GM12864 (cell line): ENCODE measurements at regions not wholly inside any gene's neighbourhood (a gene's known extent, or its start where the extent isn't known, plus 50 kb on each side); places are given as distances from the start of the nearest gene placed in this dataset.
"Not testable (repeated sequence)": the region's sequence is repeated elsewhere in the genome, so short reads cannot be mapped to it uniquely, and the experiment has no call there.

Experiments used
- DNase-seq: peaks from one replicate; pipeline ENCODE4 v3.0.0-alpha.2; 2011; ENCODE audit warnings: low read depth
- H3K4me3 ChIP-seq: 2 replicates; pipeline ENCODE4 v1.5.1; 2011; ENCODE audit warnings: mild to moderate bottlenecking, low read depth, low read length, control low read depth
- TF ChIP-seq, protein P1 (sequence below): IDR thresholded peaks from 2 replicates; pipeline ENCODE4 v1.5.1; 2011; ENCODE audit warnings: low read depth, mild to moderate bottlenecking, moderate library complexity, low read length, control low read depth, inconsistent platforms; ENCODE audit errors: missing control alignments

DNA sequence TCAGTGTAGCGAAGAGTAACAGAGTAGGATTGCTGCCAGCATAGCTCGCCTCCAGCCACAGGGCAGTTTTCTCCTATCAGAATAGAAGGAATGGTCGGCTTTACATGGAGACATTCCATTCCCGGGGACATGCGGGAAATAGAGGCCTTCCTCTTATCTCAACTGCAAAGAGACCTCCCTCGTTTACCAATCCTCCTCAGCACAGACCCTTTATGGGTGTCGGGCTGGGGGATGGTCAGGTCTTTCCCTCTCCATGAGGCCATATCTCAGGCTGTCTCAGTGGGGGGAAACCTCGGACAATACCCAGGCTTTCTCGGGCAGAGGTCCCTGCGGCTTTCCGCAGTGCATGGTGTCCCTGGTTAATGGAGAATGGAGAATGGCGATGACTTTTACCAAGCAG lies 285.0 kb downstream of the ASMT start:
- H3K4me3 ChIP-seq = no peak overlapping the region
- no peak for DNase-seq
- TF ChIP-seq, protein P1, sequence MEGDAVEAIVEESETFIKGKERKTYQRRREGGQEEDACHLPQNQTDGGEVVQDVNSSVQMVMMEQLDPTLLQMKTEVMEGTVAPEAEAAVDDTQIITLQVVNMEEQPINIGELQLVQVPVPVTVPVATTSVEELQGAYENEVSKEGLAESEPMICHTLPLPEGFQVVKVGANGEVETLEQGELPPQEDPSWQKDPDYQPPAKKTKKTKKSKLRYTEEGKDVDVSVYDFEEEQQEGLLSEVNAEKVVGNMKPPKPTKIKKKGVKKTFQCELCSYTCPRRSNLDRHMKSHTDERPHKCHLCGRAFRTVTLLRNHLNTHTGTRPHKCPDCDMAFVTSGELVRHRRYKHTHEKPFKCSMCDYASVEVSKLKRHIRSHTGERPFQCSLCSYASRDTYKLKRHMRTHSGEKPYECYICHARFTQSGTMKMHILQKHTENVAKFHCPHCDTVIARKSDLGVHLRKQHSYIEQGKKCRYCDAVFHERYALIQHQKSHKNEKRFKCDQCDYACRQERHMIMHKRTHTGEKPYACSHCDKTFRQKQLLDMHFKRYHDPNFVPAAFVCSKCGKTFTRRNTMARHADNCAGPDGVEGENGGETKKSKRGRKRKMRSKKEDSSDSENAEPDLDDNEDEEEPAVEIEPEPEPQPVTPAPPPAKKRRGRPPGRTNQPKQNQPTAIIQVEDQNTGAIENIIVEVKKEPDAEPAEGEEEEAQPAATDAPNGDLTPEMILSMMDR = no peak

DNA sequence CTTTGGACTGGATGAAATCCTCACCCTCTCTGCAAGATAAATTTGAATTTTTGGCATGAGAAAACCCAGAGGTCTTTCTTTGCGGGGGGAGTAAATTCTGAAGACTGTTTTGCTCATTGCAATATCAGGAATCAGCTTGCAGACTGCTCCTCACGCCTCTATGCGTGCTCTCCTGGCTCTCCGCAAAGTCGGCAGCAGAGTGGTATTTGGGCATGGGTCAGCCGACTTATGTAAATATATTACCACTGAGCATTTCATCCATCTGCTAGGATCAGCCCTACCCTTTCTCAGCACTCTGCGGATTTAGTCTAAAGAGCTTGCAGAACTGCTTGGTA lies 288.0 kb downstream of the ASMT start:
- no peak overlapping the region for H3K4me3 ChIP-seq
- TF ChIP-seq, protein P1 = no peak
- no peak for DNase-seq

DNA sequence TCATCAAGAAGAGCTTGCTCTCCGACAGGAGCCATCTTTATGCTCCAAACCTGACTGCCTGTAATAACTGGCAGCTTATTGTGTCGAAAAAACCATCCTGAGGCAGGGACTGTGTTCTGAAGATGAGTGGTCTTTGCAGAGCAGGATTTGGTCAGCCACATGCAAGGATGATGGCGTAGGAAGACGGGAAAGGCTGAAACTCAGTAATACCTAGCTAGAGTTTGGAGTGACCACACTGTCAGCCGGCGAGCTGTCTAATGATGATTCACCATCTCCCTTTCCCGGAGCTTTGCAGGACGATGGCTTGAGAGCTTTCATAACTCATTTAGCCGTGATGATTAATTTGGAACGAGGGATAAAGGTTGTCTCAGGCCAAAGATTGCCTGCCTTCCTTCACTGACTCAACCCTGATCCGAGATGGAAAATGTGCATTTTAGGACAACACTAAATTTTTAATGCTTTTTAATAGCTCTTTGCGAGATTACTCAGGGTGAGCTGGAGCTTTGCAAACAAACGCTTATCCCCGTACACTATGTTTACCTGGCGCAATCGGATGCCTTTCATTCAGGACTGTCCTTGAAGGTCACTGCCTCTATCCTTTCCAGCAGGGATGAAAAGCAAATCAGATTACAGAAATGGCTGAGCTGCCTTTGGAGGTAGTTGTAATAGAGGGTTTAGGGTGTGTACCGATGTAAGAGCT lies 288.5 kb downstream of the ASMT start:
- TF ChIP-seq, protein P1 = no peak
- no peak for DNase-seq
- no peak overlapping the region for H3K4me3 ChIP-seq

- no peak overlapping the region for H3K4me3 ChIP-seq
- DNase-seq = no peak
- TF ChIP-seq, protein P1 = no peak
Observed at GRCh38 chrX:1904663-1905218, 289.9 kb downstream of the ASMT start.

DNA sequence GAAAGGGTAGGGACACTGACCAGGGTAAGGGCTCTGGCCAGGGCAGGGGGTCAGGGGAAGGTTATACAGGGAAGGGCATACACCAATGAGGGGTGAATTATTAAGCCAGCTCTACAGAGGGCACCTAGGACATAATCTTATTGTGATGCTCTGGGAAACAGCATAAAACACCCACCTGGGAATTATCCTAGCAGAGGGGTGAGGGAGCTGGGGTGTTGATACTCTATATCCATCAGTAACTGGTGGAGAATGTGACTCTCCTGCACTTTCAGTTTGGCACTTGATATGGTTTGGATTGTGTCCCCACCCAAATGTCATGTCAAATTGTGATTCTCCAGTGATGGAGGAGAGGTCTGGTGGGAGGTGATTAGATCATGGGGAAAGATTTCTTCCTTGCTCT lies 291.2 kb downstream of the ASMT start:
- TF ChIP-seq, protein P1 = no peak
- DNase-seq = no peak
- no peak overlapping the region for H3K4me3 ChIP-seq

DNA sequence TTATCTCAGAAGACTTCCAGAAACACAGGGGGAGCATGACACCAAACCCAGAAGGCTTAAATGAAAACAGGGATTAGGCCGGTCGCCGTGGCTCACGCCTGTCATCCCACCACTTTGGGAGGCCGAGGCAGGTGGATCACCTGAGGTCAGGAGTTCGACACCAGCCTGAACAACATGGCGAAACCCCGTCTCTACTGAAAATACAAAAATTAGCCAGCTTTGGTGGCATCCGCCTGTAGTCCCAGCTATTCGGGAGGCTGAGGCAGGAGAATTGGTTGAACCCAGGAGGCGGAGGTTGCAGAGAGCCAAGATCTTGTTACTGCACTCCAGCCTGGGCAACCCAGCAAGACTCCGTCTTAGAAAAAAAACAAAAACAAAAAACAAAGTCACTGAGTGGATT lies 294.1 kb downstream of the ASMT start:
- not testable (repeated sequence) for DNase-seq, H3K4me3 ChIP-seq

DNA sequence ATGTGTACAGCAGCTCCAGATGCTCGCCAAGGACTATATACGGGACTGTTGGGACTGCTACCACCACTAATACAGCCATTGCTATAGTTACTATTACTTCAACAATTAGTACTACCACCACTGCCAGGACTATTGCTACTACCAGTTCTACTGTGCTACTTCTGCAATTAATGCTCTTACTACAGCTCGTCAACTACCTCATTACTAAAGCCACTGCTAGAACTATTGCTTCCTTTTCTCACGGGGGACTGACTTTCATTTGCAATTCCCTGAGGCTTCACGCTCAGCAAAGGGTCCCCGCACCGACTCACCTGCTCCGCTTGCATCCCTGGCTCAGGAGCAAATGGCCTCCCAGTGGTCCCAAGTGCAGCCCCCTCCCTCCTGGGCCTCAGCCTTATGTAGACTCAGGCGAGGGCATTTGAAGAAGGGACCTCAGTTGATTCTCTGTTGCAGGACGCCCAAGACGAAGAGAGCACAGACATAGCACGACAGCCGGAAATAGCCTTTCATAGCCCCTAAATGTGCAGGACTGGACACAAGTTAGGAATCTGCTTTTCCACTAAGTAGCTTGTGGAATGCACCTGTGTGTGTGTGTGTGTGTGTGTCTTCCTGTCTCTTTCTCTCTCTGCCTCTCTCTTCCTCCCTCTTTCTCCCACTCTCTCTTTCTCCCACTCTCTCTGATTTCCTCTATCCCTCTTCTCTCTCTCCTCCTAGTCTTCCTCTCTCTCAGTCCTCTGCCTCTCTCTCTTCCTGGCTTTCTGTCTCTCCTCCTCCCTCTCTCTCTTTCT lies 294.8 kb downstream of the ASMT start:
- TF ChIP-seq, protein P1 = no peak
- H3K4me3 ChIP-seq = no peak overlapping the region
- DNase-seq = no peak
